ENCODE measurements at regions not wholly inside any gene's neighbourhood (a gene's known extent, or its start where the extent isn't known, plus 50 kb on each side); places are given as distances from the start of the nearest gene placed in this dataset.

DNA sequence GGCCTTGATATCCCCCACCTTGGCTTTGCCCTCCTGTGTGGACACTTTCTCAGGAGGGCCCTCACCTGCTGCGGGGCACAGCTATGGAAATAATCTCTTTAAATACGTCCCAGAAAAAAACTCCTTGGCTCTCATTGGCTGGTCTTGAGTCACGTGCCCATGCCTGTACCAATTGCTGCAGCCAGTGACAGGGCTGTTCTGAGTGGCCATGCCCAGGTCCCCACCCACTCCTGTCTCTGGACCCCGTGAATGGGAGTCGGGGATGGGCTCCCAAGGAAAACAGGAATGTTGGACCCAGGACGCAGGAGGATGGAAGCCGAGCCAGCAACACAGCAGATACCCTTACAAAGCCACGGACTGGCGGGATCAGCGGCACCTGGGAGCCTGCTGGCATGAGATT, 53.1 kb upstream of the CDR2 start:
- no peak overlapping the region for H3K14ac ChIP-seq (ENCODE audit: insufficient read depth, low read length)
- H2BK15ac ChIP-seq (ENCODE audit: low read depth, low read length) = no peak overlapping the region
- Mint-ChIP-seq H3K9me3 (no peaks in the 10 kb centered on the region; a peak in 1 of 5 replicates), H3K4me1 (no peaks in the 10 kb centered on the region), H3K27ac (no peak overlapping the region; a peak in 1 of 7 replicates), H3K27me3 (ENCODE audit: low read depth) (no peaks in the 10 kb centered on the region), H3K4me3 (no peak overlapping the region), H3K36me3 (ENCODE audit: insufficient read depth in 1 of 3, low read depth in 3 of 3) (peaks cover 21 to 56% (median 31%) of the 10 kb centered on the region in 3 experiments; a peak in 6 of 7 replicates)
- no peaks in the 10 kb centered on the region for H3K9me3 ChIP-seq (ENCODE audit: control insufficient read depth, low read depth, low read length)
- no peak overlapping the region for H3K56ac ChIP-seq (ENCODE audit: insufficient read length, low read depth, low read length)
- no peaks in the 10 kb centered on the region for H3K79me2 ChIP-seq (ENCODE audit: insufficient read depth, low read length)
- WGBS (ENCODE audit: extremely low coverage, insufficient read length, low lambda C conversion rate) = no CpG with 5 or more reads among the region's 10 CpGs
- no peak overlapping the region for H3K23ac ChIP-seq (ENCODE audit: insufficient read length, low read depth, low read length)
- H2BK20ac ChIP-seq (ENCODE audit: low read depth, low read length, poor library complexity, severe bottlenecking) = no peak overlapping the region
- H3K4me1 ChIP-seq (ENCODE audit: insufficient read depth, low read length) = no peaks in the 10 kb centered on the region
- H3K4ac ChIP-seq (ENCODE audit: low read depth, low read length) = no peak overlapping the region
- H3K23me2 ChIP-seq (ENCODE audit: insufficient read length, low read depth, low read length, poor library complexity, severe bottlenecking) = no peaks in the 10 kb centered on the region
- H4K5ac ChIP-seq (ENCODE audit: insufficient read length, low read depth, low read length) = no peak overlapping the region
- no peak overlapping the region for H2AK5ac ChIP-seq (ENCODE audit: insufficient read length, low read length)
- H3K27ac ChIP-seq (ENCODE audit: insufficient read length, low read depth, low read length) = no peak overlapping the region
- H2AFZ ChIP-seq (ENCODE audit: low read length) = no peak overlapping the region
- H2BK12ac ChIP-seq (ENCODE audit: insufficient read length, low read depth, low read length) = no peak overlapping the region
- TF ChIP-seq, protein P1, sequence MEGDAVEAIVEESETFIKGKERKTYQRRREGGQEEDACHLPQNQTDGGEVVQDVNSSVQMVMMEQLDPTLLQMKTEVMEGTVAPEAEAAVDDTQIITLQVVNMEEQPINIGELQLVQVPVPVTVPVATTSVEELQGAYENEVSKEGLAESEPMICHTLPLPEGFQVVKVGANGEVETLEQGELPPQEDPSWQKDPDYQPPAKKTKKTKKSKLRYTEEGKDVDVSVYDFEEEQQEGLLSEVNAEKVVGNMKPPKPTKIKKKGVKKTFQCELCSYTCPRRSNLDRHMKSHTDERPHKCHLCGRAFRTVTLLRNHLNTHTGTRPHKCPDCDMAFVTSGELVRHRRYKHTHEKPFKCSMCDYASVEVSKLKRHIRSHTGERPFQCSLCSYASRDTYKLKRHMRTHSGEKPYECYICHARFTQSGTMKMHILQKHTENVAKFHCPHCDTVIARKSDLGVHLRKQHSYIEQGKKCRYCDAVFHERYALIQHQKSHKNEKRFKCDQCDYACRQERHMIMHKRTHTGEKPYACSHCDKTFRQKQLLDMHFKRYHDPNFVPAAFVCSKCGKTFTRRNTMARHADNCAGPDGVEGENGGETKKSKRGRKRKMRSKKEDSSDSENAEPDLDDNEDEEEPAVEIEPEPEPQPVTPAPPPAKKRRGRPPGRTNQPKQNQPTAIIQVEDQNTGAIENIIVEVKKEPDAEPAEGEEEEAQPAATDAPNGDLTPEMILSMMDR (conservative IDR thresholded peaks at IDR 0.05) = no peak
- DNase-seq = no peak
- H2BK120ac ChIP-seq (ENCODE audit: low read depth, low read length, poor library complexity, severe bottlenecking) = no peak overlapping the region
- no peak overlapping the region for H4K91ac ChIP-seq (ENCODE audit: insufficient read length, low read depth, low read length)
- no peak overlapping the region for H3K9ac ChIP-seq (ENCODE audit: extremely low read depth, insufficient read length, low read length)
- H4K20me1 ChIP-seq (ENCODE audit: control insufficient read depth, insufficient read depth, insufficient read length) = no peaks in the 10 kb centered on the region
- H2BK5ac ChIP-seq (ENCODE audit: insufficient read length, low read length) = no peak overlapping the region
- H4K8ac ChIP-seq (replicated peaks; ENCODE audit: insufficient read length, low read depth, low read length) = no peak overlapping the region
- H3T11ph ChIP-seq (ENCODE audit: low read length) = no peak overlapping the region
- H3K18ac ChIP-seq (ENCODE audit: insufficient read length, low read depth, low read length) = no peak overlapping the region
- H3K4me2 ChIP-seq (ENCODE audit: insufficient read depth, insufficient read length, low read length) = no peak overlapping the region
- no peaks in the 10 kb centered on the region for H3K27me3 ChIP-seq (ENCODE audit: insufficient read depth, low read length)
- no peaks in the 10 kb centered on the region for H3K79me1 ChIP-seq (ENCODE audit: insufficient read depth, low read depth, low read length, poor library complexity, severe bottlenecking)

All from H9 (cell line).